ENCODE measurements at regions not wholly inside any gene's neighbourhood (a gene's known extent, or its start where the extent isn't known, plus 50 kb on each side); places are given as distances from the start of the nearest gene placed in this dataset.
"Not testable (repeated sequence)": the region's sequence is repeated elsewhere in the genome, so short reads cannot be mapped to it uniquely, and the experiment has no call there.

- no peak overlapping the region for H3K27ac Mint-ChIP-seq
- DNase-seq (no peak), ATAC-seq (replicated peaks) (no peak)
- H3K9me3 Mint-ChIP-seq, result peaks cover 20 to 25% of the 10 kb centered on the region in 2 donors
- H3K4me3 Mint-ChIP-seq, result no peak overlapping the region
- H3K27me3 Mint-ChIP-seq, result peaks cover 7 to 35% of the 10 kb centered on the region in 2 donors
- H3K4me1 Mint-ChIP-seq, result no peaks in the 10 kb centered on the region
- peaks cover 2 to 5% of the 10 kb centered on the region in 2 donors for H3K36me3 Mint-ChIP-seq
These were observed 52.8 kb upstream of the CLDN24 start for GRCh38 chr4:183374950-183375555.

GRCh38 chr4:183376381-183376780, 54.2 kb upstream of the CLDN24 start:
- ATAC-seq (replicated peaks), result no peak
- peaks cover 20 to 25% of the 10 kb centered on the region in 2 donors for H3K9me3 Mint-ChIP-seq
- peaks cover 7 to 29% of the 10 kb centered on the region in 2 donors for H3K27me3 Mint-ChIP-seq
- no peak for DNase-seq
- H3K36me3 Mint-ChIP-seq, result peaks cover 2 to 5% of the 10 kb centered on the region in 2 donors
- H3K27ac Mint-ChIP-seq, result no peak overlapping the region
- H3K4me3 Mint-ChIP-seq, result no peak overlapping the region
- H3K4me1 Mint-ChIP-seq, result no peaks in the 10 kb centered on the region

- H3K9me3 Mint-ChIP-seq, result peaks cover 20% of the 10 kb centered on the region in 2 donors
- peaks cover 2% of the 10 kb centered on the region in 2 donors for H3K36me3 Mint-ChIP-seq
- no peak for ATAC-seq (replicated peaks)
- H3K4me1 Mint-ChIP-seq, result no peaks in the 10 kb centered on the region
- DNase-seq, result no peak
- peaks cover 7 to 24% of the 10 kb centered on the region in 2 donors for H3K27me3 Mint-ChIP-seq
- no peak overlapping the region for H3K27ac Mint-ChIP-seq
- no peak overlapping the region for H3K4me3 Mint-ChIP-seq
These were observed 55.3 kb upstream of the CLDN24 start for GRCh38 chr4:183377491-183377890.

GRCh38 chr4:183378347-183378746, 56.1 kb upstream of the CLDN24 start:
- H3K27ac Mint-ChIP-seq; H3K36me3 Mint-ChIP-seq; ATAC-seq (replicated peaks); H3K4me1 Mint-ChIP-seq; DNase-seq; H3K4me3 Mint-ChIP-seq: not testable (repeated sequence)
- Mint-ChIP-seq H3K27me3 (peaks cover 7 to 24% of the 10 kb centered on the region in 2 donors), H3K9me3 (peaks cover 19% of the 10 kb centered on the region in 2 donors)

GRCh38 chr4:183380901-183381300, 58.7 kb upstream of the CLDN24 start:
- Mint-ChIP-seq H3K36me3 (peaks cover 2% of the 10 kb centered on the region in 2 donors), H3K27me3 (peaks cover 7 to 19% of the 10 kb centered on the region in 2 donors), H3K4me3 (no peak overlapping the region), H3K27ac (no peak overlapping the region), H3K4me1 (no peaks in the 10 kb centered on the region), H3K9me3 (peaks cover 15 to 24% of the 10 kb centered on the region in 2 donors)
- ATAC-seq (replicated peaks) (no peak), DNase-seq (no peak)

- H3K4me3 Mint-ChIP-seq, result no peak overlapping the region
- H3K9me3 Mint-ChIP-seq, result peaks cover 5 to 13% of the 10 kb centered on the region in 2 donors
- H3K27me3 Mint-ChIP-seq, result peaks cover 5 to 11% of the 10 kb centered on the region in 2 donors
- H3K27ac Mint-ChIP-seq, result no peak overlapping the region
- no peak for ATAC-seq (replicated peaks)
- H3K36me3 Mint-ChIP-seq, result no peaks in the 10 kb centered on the region
- no peaks in the 10 kb centered on the region for H3K4me1 Mint-ChIP-seq
- no peak for DNase-seq
These were observed 60.8 kb upstream of the CDKN2AIP start for GRCh38 chr4:183383606-183384005.

- no peak overlapping the region for H3K27ac Mint-ChIP-seq
- peaks cover 0 to 7% of the 10 kb centered on the region in 2 donors for H3K9me3 Mint-ChIP-seq
- H3K4me1 Mint-ChIP-seq, result no peaks in the 10 kb centered on the region
- H3K4me3 Mint-ChIP-seq, result no peak overlapping the region
- DNase-seq, result no peak
- H3K36me3 Mint-ChIP-seq, result no peaks in the 10 kb centered on the region
- H3K27me3 Mint-ChIP-seq, result peaks cover 5 to 11% of the 10 kb centered on the region in 2 donors
- no peak for ATAC-seq (replicated peaks)
These were observed 59.9 kb upstream of the CDKN2AIP start for GRCh38 chr4:183384516-183384915.

- ATAC-seq (replicated peaks) (no peak), DNase-seq (no peak)
- no peaks in the 10 kb centered on the region for H3K4me1 Mint-ChIP-seq
- H3K36me3 Mint-ChIP-seq, result no peaks in the 10 kb centered on the region
- peaks cover 5 to 10% of the 10 kb centered on the region in 2 donors for H3K27me3 Mint-ChIP-seq
- H3K4me3 Mint-ChIP-seq, result no peak overlapping the region
- no peak overlapping the region for H3K27ac Mint-ChIP-seq
- peaks cover 0 to 5% of the 10 kb centered on the region in 2 donors for H3K9me3 Mint-ChIP-seq
These were observed 59.5 kb upstream of the CDKN2AIP start for GRCh38 chr4:183384983-183385382.

GRCh38 chr4:183388021-183388420, 56.4 kb upstream of the CDKN2AIP start:
- DNase-seq, result no peak
- no peak overlapping the region for H3K27ac Mint-ChIP-seq
- no peak overlapping the region for H3K4me3 Mint-ChIP-seq
- no peaks in the 10 kb centered on the region for H3K36me3 Mint-ChIP-seq
- no peaks in the 10 kb centered on the region for H3K4me1 Mint-ChIP-seq
- peaks cover 0 to 5% of the 10 kb centered on the region in 2 donors for H3K9me3 Mint-ChIP-seq
- peaks cover 16 to 19% of the 10 kb centered on the region in 2 donors for H3K27me3 Mint-ChIP-seq
- no peak for ATAC-seq (replicated peaks)

- Mint-ChIP-seq H3K36me3 (no peaks in the 10 kb centered on the region), H3K27me3 (peaks cover 20 to 23% of the 10 kb centered on the region in 2 donors), H3K4me3 (no peak overlapping the region), H3K9me3 (peaks cover 0 to 5% of the 10 kb centered on the region in 2 donors), H3K4me1 (no peaks in the 10 kb centered on the region), H3K27ac (no peak overlapping the region)
- DNase-seq, result no peak
- ATAC-seq (replicated peaks), result no peak
These were observed 55.7 kb upstream of the CDKN2AIP start for GRCh38 chr4:183388777-183389176.

- Mint-ChIP-seq H3K4me3 (no peak overlapping the region), H3K27me3 (peaks cover 22 to 33% of the 10 kb centered on the region in 2 donors), H3K4me1 (no peaks in the 10 kb centered on the region), H3K9me3 (peaks cover 0 to 1% of the 10 kb centered on the region in 2 donors), H3K27ac (no peak overlapping the region), H3K36me3 (no peaks in the 10 kb centered on the region)
- DNase-seq (no peak), ATAC-seq (replicated peaks) (no peak)
These were observed 54.1 kb upstream of the CDKN2AIP start for GRCh38 chr4:183390374-183390773.

- no peak overlapping the region for H3K27ac Mint-ChIP-seq
- no peaks in the 10 kb centered on the region for H3K36me3 Mint-ChIP-seq
- ATAC-seq (replicated peaks), result no peak
- H3K9me3 Mint-ChIP-seq, result no peaks in the 10 kb centered on the region
- H3K4me1 Mint-ChIP-seq, result peaks cover 0 to under 1% of the 10 kb centered on the region in 2 donors
- H3K27me3 Mint-ChIP-seq, result peaks cover 22 to 33% of the 10 kb centered on the region in 2 donors
- no peak for DNase-seq
- H3K4me3 Mint-ChIP-seq, result no peak overlapping the region
These were observed 53.2 kb upstream of the CDKN2AIP start for GRCh38 chr4:183391204-183391603.

- DNase-seq (no peak), ATAC-seq (replicated peaks) (peak in 1 of 2 donors; percentile 48)
- Mint-ChIP-seq H3K9me3 (no peaks in the 10 kb centered on the region), H3K27ac (no peak overlapping the region), H3K4me3 (no peak overlapping the region), H3K27me3 (peaks cover 22 to 33% of the 10 kb centered on the region in 2 donors), H3K36me3 (no peaks in the 10 kb centered on the region), H3K4me1 (peaks cover 5 to 12% of the 10 kb centered on the region in 2 donors)
These were observed 52.1 kb upstream of the CDKN2AIP start for GRCh38 chr4:183392377-183392776.

GRCh38 chr4:183393446-183393845, 51.0 kb upstream of the CDKN2AIP start:
- ATAC-seq (replicated peaks) (no peak), DNase-seq (no peak)
- Mint-ChIP-seq H3K9me3 (no peaks in the 10 kb centered on the region), H3K27ac (no peak overlapping the region), H3K4me1 (peaks cover 11 to 23% of the 10 kb centered on the region in 2 donors), H3K36me3 (no peaks in the 10 kb centered on the region), H3K4me3 (no peak overlapping the region), H3K27me3 (peaks cover 17 to 27% of the 10 kb centered on the region in 2 donors)

GRCh38 chr4:183394166-183394951, 50.1 kb upstream of the CDKN2AIP start:
- no peaks in the 10 kb centered on the region for H3K36me3 Mint-ChIP-seq
- peaks cover 17 to 27% of the 10 kb centered on the region in 2 donors for H3K27me3 Mint-ChIP-seq
- no peaks in the 10 kb centered on the region for H3K9me3 Mint-ChIP-seq
- H3K4me1 Mint-ChIP-seq, result peaks cover 17 to 31% of the 10 kb centered on the region in 2 donors
- no peak overlapping the region for H3K27ac Mint-ChIP-seq
- no peak for DNase-seq
- H3K4me3 Mint-ChIP-seq, result no peak overlapping the region
- ATAC-seq (replicated peaks), result no peak

Data from stimulated activated naive B cell treated with anti-CD40 and anti-IgM and Interleukin-4, amounts not matched to agents 10 μg/mL and 1 μg/mL and 100 μg/mL, for 72 hours (primary cell).